ENCODE measurements at regions not wholly inside any gene's neighbourhood (a gene's known extent, or its start where the extent isn't known, plus 50 kb on each side); places are given as distances from the start of the nearest gene placed in this dataset.

GRCh38 chr5:154540600-154540999, 62.6 kb upstream of the HAND1 start:
- no peak for TF ChIP-seq CTCF (IDR thresholded peaks at IDR 0.05)

DNA sequence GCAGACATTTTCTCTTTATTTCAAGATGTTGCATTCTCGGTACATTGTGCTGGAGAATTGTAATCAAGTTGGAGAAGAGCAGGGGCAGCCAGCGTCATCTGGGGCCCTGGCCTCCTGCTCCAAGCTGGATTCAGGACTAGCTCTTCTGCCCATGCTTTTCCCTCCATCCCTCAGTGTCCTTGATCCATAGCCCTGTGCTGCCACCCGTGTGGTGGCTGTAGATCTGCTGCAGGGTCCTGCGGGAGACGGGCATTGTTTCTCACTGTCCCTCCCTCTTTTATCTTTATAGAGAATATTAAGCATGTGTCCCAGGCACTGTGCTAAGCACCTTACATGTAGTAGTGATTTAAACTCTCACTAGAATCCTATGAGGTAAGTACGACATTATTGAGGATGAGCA, 60.5 kb upstream of the HAND1 start:
- TF ChIP-seq CTCF (IDR thresholded peaks at IDR 0.05), result no peak

DNA sequence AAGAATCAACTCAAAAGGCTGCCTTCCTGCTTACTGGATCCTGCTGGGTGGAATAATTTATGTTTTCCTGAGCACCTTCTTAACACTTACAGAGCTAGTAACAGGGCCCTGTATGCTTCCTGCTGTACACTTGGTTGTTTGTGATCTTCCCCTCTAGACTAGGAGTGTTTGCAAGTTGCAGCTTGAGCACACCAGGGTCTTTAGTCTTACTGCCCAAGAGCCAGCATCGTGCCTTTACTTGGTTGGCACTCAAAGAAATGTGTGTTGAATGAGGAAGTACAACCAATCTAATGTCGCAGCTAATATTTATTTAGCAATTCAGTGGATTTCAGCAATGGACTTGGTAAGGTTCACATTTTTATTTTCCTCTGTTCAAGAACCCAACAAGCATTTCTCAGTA, 57.5 kb upstream of the HAND1 start:
- TF ChIP-seq CTCF (IDR thresholded peaks at IDR 0.05), result no peak

DNA sequence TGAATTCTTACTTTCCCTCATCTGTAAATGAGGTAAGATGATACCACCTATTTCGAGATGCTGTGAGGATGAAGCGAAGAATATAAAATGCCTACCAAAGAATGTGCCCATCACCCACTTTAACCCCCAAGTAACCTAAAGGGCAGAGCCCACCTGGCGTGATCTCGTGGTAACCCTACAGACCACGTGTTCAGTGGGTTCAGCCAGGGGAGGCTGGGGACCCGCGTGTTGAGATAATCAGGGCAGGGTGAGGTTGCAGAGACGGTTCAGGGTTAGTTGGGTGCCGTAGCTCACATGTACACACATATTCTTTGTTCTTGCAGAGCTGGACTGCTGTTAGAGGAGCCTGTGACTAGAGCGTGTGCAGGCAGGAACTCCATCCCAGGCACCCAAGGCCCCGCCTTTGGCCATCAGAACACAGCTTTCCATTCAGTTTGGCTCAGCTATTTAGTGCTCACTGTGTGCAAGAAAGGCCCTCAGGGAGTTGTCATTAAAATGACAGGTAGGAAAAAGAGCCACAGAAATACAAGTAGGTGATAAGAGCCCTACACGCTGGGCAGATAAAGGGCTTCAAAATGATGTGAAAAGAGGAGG, 56.5 kb upstream of the HAND1 start:
- no peak for TF ChIP-seq CTCF (IDR thresholded peaks at IDR 0.05)

DNA sequence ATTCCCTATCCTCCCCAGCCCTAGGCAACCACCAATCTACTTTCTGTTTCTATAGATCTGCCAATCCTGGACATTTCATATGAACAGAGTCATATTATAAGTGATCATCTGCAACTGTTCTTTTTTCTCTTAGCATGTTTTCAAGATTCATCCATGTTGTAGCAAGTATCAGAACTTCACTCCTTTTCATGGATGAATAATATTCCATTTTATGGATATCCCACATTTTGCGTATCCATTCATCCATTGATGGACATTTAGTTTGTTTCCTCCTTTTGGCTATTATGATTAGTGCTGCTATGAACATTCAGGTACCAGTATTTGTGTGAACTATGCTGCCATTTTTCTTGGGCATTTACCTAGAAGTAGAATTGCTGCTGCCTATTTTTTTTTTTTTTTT, 51.3 kb upstream of the HAND1 start:
- TF ChIP-seq CTCF (IDR thresholded peaks at IDR 0.05), result no peak

GRCh38 chr5:154528005-154528594, 50.1 kb upstream of the HAND1 start:
- no peak for TF ChIP-seq CTCF (IDR thresholded peaks at IDR 0.05)
